H1 (cell line): ENCODE measurements at regions not wholly inside any gene's neighbourhood (a gene's known extent, or its start where the extent isn't known, plus 50 kb on each side); places are given as distances from the start of the nearest gene placed in this dataset.

Source experiments
- CTCF ChIA-PET: fragments of 300-600 bp; sonication (Branson Sonifier 250); formaldehyde crosslinking; loops from one replicate; lab custom pipeline; 2021; ENCODE audit not compliant: partially characterized antibody; lab: Charles Lee
- POLR2A ChIA-PET: fragments of 300-600 bp; sonication (Branson Sonifier 250); formaldehyde crosslinking; loops from one replicate; lab custom pipeline; 2021; ENCODE audit warnings: inconsistent platforms; ENCODE audit not compliant: partially characterized antibody; lab: Charles Lee
- DNase-seq, 2 experiments: peaks; one replicate each; pipeline versions ENCODE4 v3.0.0 to v3.0.0-alpha.2; 2010 to 2022; ENCODE audit warnings: low spot score in 2 of 2, low read depth in 1 of 2, mixed read lengths in 1 of 2
- FAIRE-seq: peaks from 2 replicates; lab custom pipeline; 2011; peaks lifted over from hg19 to GRCh38; lab: Jason Lieb, UNC
- H2AFZ ChIP-seq: 2 replicates; pipeline ENCODE4 v1.8.1; 2012; ENCODE audit warnings: low read length, inconsistent platforms
- H2AK5ac ChIP-seq: 2 replicates; pipeline ENCODE4 v1.6.1; 2013; ENCODE audit warnings: low read depth, low read length
- H2BK120ac ChIP-seq: replicated peaks from 2 replicates; pipeline ENCODE3; 2013; ENCODE audit warnings: low read depth, low read length, inconsistent platforms
- H2BK12ac ChIP-seq: 2 replicates; pipeline ENCODE4 v1.6.1; 2013; ENCODE audit warnings: low read depth, low read length
- H2BK15ac ChIP-seq: 2 replicates; pipeline ENCODE4 v1.6.1; 2013; ENCODE audit warnings: low read length
- H2BK20ac ChIP-seq: 2 replicates; pipeline ENCODE4 v1.6.1; 2013; ENCODE audit warnings: low read length
- H2BK5ac ChIP-seq: 2 replicates; pipeline ENCODE4 v1.6.1; 2013; ENCODE audit warnings: low read depth, low read length
- H3K14ac ChIP-seq: 2 replicates; pipeline ENCODE4 v1.6.1; 2013; ENCODE audit warnings: inconsistent platforms; ENCODE audit not compliant: insufficient read length
- H3K18ac ChIP-seq: 2 replicates; pipeline ENCODE4 v1.6.1; 2013; ENCODE audit warnings: low read length; ENCODE audit errors: extremely low read depth
- H3K23ac ChIP-seq: 2 replicates; pipeline ENCODE4 v1.6.1; 2013; ENCODE audit warnings: inconsistent platforms; ENCODE audit not compliant: insufficient read length
- H3K23me2 ChIP-seq: 2 replicates; pipeline ENCODE4 v1.6.1; 2013; ENCODE audit warnings: low read depth, low read length
- H3K27ac ChIP-seq: 2 replicates; pipeline ENCODE4 v1.6.1; 2011; ENCODE audit warnings: low read depth, low read length, inconsistent platforms
- H3K27me3 ChIP-seq, 4 experiments: replicated peaks in 1 of 4; 1 replicate in 1 of 4; 2 replicates in 3 of 4; pipeline versions ENCODE4 v1.6.1 to v1.8.1; 2011 to 2013; ENCODE audit warnings: low read length in 3 of 4, mild to moderate bottlenecking in 3 of 4, inconsistent platforms in 2 of 4, mixed read lengths in 2 of 4, moderate library complexity in 1 of 4; ENCODE audit not compliant: control insufficient read depth in 3 of 4, insufficient read depth in 3 of 4; ENCODE audit errors: extremely low read depth in 1 of 4
- H3K36me3 ChIP-seq, 4 experiments: 2 replicates each; pipeline versions ENCODE4 v1.6.1 to v1.8.1; 2011 to 2013; ENCODE audit warnings: mild to moderate bottlenecking in 4 of 4, low read length in 3 of 4, moderate library complexity in 2 of 4, control low read depth in 1 of 4, inconsistent platforms in 1 of 4; ENCODE audit not compliant: insufficient read depth in 4 of 4, control insufficient read depth in 2 of 4
- H3K4ac ChIP-seq: replicated peaks from 2 replicates; pipeline ENCODE3; 2013; ENCODE audit warnings: low read length, low read depth, mixed read lengths, inconsistent platforms; ENCODE audit not compliant: insufficient read length
- H3K4me1 ChIP-seq, 4 experiments: replicated peaks in 1 of 4; 1 replicate in 1 of 4; 2 replicates in 3 of 4; pipeline versions ENCODE4 v1.6.1 to v1.8.1; 2011 to 2013; ENCODE audit warnings: low read length in 3 of 4, inconsistent platforms in 2 of 4, mixed read lengths in 1 of 4; ENCODE audit not compliant: insufficient read depth in 4 of 4, control insufficient read depth in 3 of 4
- H3K4me2 ChIP-seq, 2 experiments: 2 replicates each; pipeline versions ENCODE4 v1.6.1 to v1.8.1; 2011 to 2013; ENCODE audit warnings: low read depth in 2 of 2, low read length in 2 of 2, control low read depth in 1 of 2, inconsistent platforms in 1 of 2, mild to moderate bottlenecking in 1 of 2; ENCODE audit not compliant: insufficient read depth in 1 of 2
- H3K4me3 ChIP-seq, 4 experiments: fragments of 200-600, 300-600 bp in 1 of 4; sonication (generic), shearing (Covaris generic), sonication (Bioruptor Twin) in 1 of 4; 2 replicates each; pipeline versions ENCODE4 v1.5.1 to v1.8.1; 2011 to 2016; ENCODE audit warnings: low read length in 4 of 4, low read depth in 3 of 4, control low read depth in 2 of 4, inconsistent platforms in 2 of 4, mild to moderate bottlenecking in 2 of 4, mixed read lengths in 1 of 4, moderate library complexity in 1 of 4; ENCODE audit not compliant: insufficient read depth in 2 of 4; ENCODE audit errors: extremely low read depth in 1 of 4
- H3K56ac ChIP-seq: replicated peaks from 2 replicates; pipeline ENCODE3; 2013; ENCODE audit warnings: low read depth, mild to moderate bottlenecking, mixed read lengths, low read length, inconsistent platforms; ENCODE audit not compliant: insufficient read length
- H3K79me1 ChIP-seq: 2 replicates; pipeline ENCODE4 v1.6.1; 2013; ENCODE audit warnings: low read depth, low read length, control low read depth
- H3K79me2 ChIP-seq, 2 experiments: 2 replicates each; pipeline versions ENCODE4 v1.6.1 to v1.8.1; 2012 to 2013; ENCODE audit warnings: low read length in 2 of 2, mild to moderate bottlenecking in 2 of 2, inconsistent platforms in 1 of 2; ENCODE audit not compliant: insufficient read depth in 2 of 2, control insufficient read depth in 1 of 2
- H3K9ac ChIP-seq, 4 experiments: replicated peaks in 1 of 4; 1 replicate in 1 of 4; 2 replicates in 3 of 4; pipeline versions ENCODE4 v1.6.1 to v1.8.1; 2011 to 2013; ENCODE audit warnings: low read depth in 3 of 4, low read length in 3 of 4, control low read depth in 2 of 4, mild to moderate bottlenecking in 2 of 4, moderate library complexity in 2 of 4, inconsistent platforms in 1 of 4; ENCODE audit errors: extremely low read depth in 1 of 4
- H3K9me3 ChIP-seq, 2 experiments: 2 replicates each; pipeline versions ENCODE4 v1.6.1 to v1.8.1; 2012 to 2013; ENCODE audit warnings: mild to moderate bottlenecking in 2 of 2, moderate library complexity in 2 of 2, control low read depth in 1 of 2, inconsistent platforms in 1 of 2, low read depth in 1 of 2, low read length in 1 of 2, mixed read lengths in 1 of 2; ENCODE audit not compliant: insufficient read depth in 2 of 2
- H4K20me1 ChIP-seq, 2 experiments: replicated peaks in 1 of 2; 2 replicates each; pipeline versions ENCODE3 to v1.8.1; 2011 to 2013; ENCODE audit warnings: inconsistent platforms in 2 of 2, low read length in 2 of 2, mild to moderate bottlenecking in 1 of 2; ENCODE audit not compliant: insufficient read depth in 2 of 2, control insufficient read depth in 1 of 2
- H4K5ac ChIP-seq: 2 replicates; pipeline ENCODE4 v1.6.1; 2013; ENCODE audit warnings: low read length, low read depth, mixed read lengths, inconsistent platforms; ENCODE audit not compliant: insufficient read length
- H4K8ac ChIP-seq: 2 replicates; pipeline ENCODE4 v1.8.0; 2013; ENCODE audit warnings: mild to moderate bottlenecking, moderate library complexity, low read length, inconsistent platforms; ENCODE audit not compliant: insufficient read depth; ENCODE audit errors: extremely low read depth
- H4K91ac ChIP-seq: replicated peaks from 2 replicates; pipeline ENCODE3; 2013; ENCODE audit warnings: low read length, mixed read lengths, inconsistent platforms; ENCODE audit not compliant: insufficient read length
- BCL11A ChIP-seq, 2 experiments: IDR thresholded peaks; one replicate each; pipeline ENCODE4 v1.6.1; 2011; ENCODE audit warnings: low read depth in 2 of 2, low read length in 2 of 2, mild to moderate bottlenecking in 2 of 2
- CEBPB ChIP-seq: IDR thresholded peaks from 2 replicates; pipeline ENCODE4 v1.6.1; 2012; ENCODE audit warnings: low read depth, low read length
- CHD1 ChIP-seq: IDR thresholded peaks from 2 replicates; pipeline ENCODE4 v1.6.1; 2012; ENCODE audit warnings: low read depth, low read length, improper control_type of control experiment
- EP300 ChIP-seq, 2 experiments: IDR thresholded peaks; 1 replicate in 1 of 2; 2 replicates in 1 of 2; pipeline ENCODE4 v1.6.1; 2011 to 2012; ENCODE audit warnings: low read depth in 2 of 2, low read length in 2 of 2, mild to moderate bottlenecking in 2 of 2, borderline replicate concordance in 1 of 2, inconsistent platforms in 1 of 2, moderate library complexity in 1 of 2
- FOSL1 ChIP-seq: IDR thresholded peaks from 2 replicates; pipeline ENCODE4 v1.6.1; 2011; ENCODE audit warnings: mild to moderate bottlenecking, low read depth, low read length, moderate library complexity; ENCODE audit not compliant: insufficient read depth
- HDAC6 ChIP-seq: IDR thresholded peaks from one replicate; pipeline ENCODE4 v1.7.1; 2012; ENCODE audit warnings: low read depth, mild to moderate bottlenecking, inconsistent platforms, low read length, moderate library complexity
- JUN ChIP-seq: IDR thresholded peaks from 2 replicates; pipeline ENCODE4 v1.6.1; 2011; ENCODE audit warnings: low read depth, mild to moderate bottlenecking, improper control_type of control experiment, low read length
- JUND ChIP-seq: IDR thresholded peaks from 2 replicates; pipeline ENCODE4 v1.6.1; 2011; ENCODE audit warnings: mild to moderate bottlenecking, improper control_type of control experiment, low read length
- KDM1A ChIP-seq: fragments of 200-600, 300-600 bp; sonication (generic); IDR thresholded peaks from 2 replicates; pipeline ENCODE4 v1.7.1; 2016; ENCODE audit warnings: mild to moderate bottlenecking, low read length, borderline replicate concordance
- KDM4A ChIP-seq: IDR thresholded peaks from one replicate; pipeline ENCODE4 v1.7.1; 2012; ENCODE audit warnings: low read depth, mild to moderate bottlenecking, moderate library complexity, low read length, inconsistent platforms; ENCODE audit not compliant: severe bottlenecking
- PHF8 ChIP-seq: fragments of 200-600 bp; sonication (generic); conservative IDR thresholded peaks from 2 replicates; pipeline ENCODE4 v1.7.1; 2012; ENCODE audit warnings: low read depth, mild to moderate bottlenecking, inconsistent platforms, low read length, moderate library complexity
- POLR2A ChIP-seq, 2 experiments: IDR thresholded peaks; 1 replicate in 1 of 2; 2 replicates in 1 of 2; pipeline ENCODE4 v1.6.1; 2011; ENCODE audit warnings: low read depth in 2 of 2, low read length in 2 of 2, mild to moderate bottlenecking in 2 of 2; ENCODE audit errors: control extremely low read depth in 1 of 2
- RFX5 ChIP-seq: IDR thresholded peaks from 2 replicates; pipeline ENCODE4 v1.6.1; 2011; ENCODE audit warnings: low read depth, low read length, improper control_type of control experiment, borderline replicate concordance
- RXRA ChIP-seq: IDR thresholded peaks from 2 replicates; pipeline ENCODE4 v1.6.1; 2011; ENCODE audit warnings: low read depth, mild to moderate bottlenecking, low read length, moderate library complexity; ENCODE audit not compliant: insufficient read depth
- SIN3A ChIP-seq, 2 experiments: IDR thresholded peaks in 1 of 2; conservative IDR thresholded peaks in 1 of 2; 2 replicates each; pipeline ENCODE4 v1.6.1; 2011 to 2012; ENCODE audit warnings: low read length in 2 of 2, improper control_type of control experiment in 1 of 2, low read depth in 1 of 2, mild to moderate bottlenecking in 1 of 2
- SP4 ChIP-seq: IDR thresholded peaks from 2 replicates; pipeline ENCODE4 v1.6.1; 2012; ENCODE audit warnings: low read length, inconsistent platforms
- YY1 ChIP-seq: IDR thresholded peaks from 2 replicates; pipeline ENCODE4 v1.6.1; 2011; ENCODE audit warnings: low read depth, mild to moderate bottlenecking, low read length

- no peak overlapping the region for H4K5ac ChIP-seq
- no peak overlapping the region for H2BK15ac ChIP-seq
- no peaks in the 10 kb centered on the region for H3K23me2 ChIP-seq
- DNase-seq, result no peak
- H3K23ac ChIP-seq, result no peak overlapping the region
- TF ChIP-seq KDM1A (no peak), POLR2A (IDR thresholded peaks at IDR 0.05; ENCODE audit: control extremely low read depth in 1 of 2, low read depth in 2 of 2, low read length in 2 of 2) (no peak), SP4 (no peak), HDAC6 (no peak), CEBPB (no peak), RFX5 (no peak), FOSL1 (no peak), YY1 (no peak), CHD1 (no peak), KDM4A (no peak), RXRA (no peak), PHF8 (no peak), BCL11A (IDR thresholded peaks at IDR 0.05; ENCODE audit: low read depth in 2 of 2, low read length in 2 of 2) (no peak), EP300 (IDR thresholded peaks at IDR 0.05; ENCODE audit: borderline replicate concordance in 1 of 2, low read depth in 2 of 2, low read length in 2 of 2) (no peak), JUND (no peak), SIN3A (conservative IDR thresholded peaks at IDR 0.05 in 1 of 2, IDR thresholded peaks at IDR 0.05 in 1 of 2; ENCODE audit: low read depth in 1 of 2, low read length in 2 of 2) (no peak), JUN (no peak)
- H2BK20ac ChIP-seq, result no peak overlapping the region
- H2AFZ ChIP-seq, result no peak overlapping the region
- no peak overlapping the region for H3K4ac ChIP-seq
- no peak overlapping the region for H3K9ac ChIP-seq
- H3K4me2 ChIP-seq, result no peak overlapping the region
- no peak overlapping the region for H4K8ac ChIP-seq
- H3K9me3 ChIP-seq, result no peaks in the 10 kb centered on the region
- H3K27me3 ChIP-seq, result no peaks in the 10 kb centered on the region
- H4K20me1 ChIP-seq, result no peaks in the 10 kb centered on the region
- ChIA-PET POLR2A (no interaction called here), CTCF (no interaction called here)
- no peak overlapping the region for H2BK12ac ChIP-seq
- H3K56ac ChIP-seq, result no peak overlapping the region
- no peak overlapping the region for H2BK120ac ChIP-seq
- no peak overlapping the region for H4K91ac ChIP-seq
- H3K4me1 ChIP-seq, result peaks cover 0 to 3% (median 0%) of the 10 kb centered on the region in 4 experiments; a peak in 2 of 7 replicates
- no peak overlapping the region for H3K18ac ChIP-seq
- H3K36me3 ChIP-seq, result no peaks in the 10 kb centered on the region
- FAIRE-seq, result no peak
- no peak overlapping the region for H3K4me3 ChIP-seq
- no peak overlapping the region for H3K27ac ChIP-seq
- no peak overlapping the region for H2BK5ac ChIP-seq
- no peaks in the 10 kb centered on the region for H3K79me1 ChIP-seq
- H3K14ac ChIP-seq, result no peak overlapping the region
- no peak overlapping the region for H2AK5ac ChIP-seq
- H3K79me2 ChIP-seq, result no peaks in the 10 kb centered on the region
These were observed 65.8 kb downstream of the ISL1 start for GRCh38 chr5:51449026-51449425.
